ENCODE measurements at regions not wholly inside any gene's neighbourhood (a gene's known extent, or its start where the extent isn't known, plus 50 kb on each side); places are given as distances from the start of the nearest gene placed in this dataset.

DNA sequence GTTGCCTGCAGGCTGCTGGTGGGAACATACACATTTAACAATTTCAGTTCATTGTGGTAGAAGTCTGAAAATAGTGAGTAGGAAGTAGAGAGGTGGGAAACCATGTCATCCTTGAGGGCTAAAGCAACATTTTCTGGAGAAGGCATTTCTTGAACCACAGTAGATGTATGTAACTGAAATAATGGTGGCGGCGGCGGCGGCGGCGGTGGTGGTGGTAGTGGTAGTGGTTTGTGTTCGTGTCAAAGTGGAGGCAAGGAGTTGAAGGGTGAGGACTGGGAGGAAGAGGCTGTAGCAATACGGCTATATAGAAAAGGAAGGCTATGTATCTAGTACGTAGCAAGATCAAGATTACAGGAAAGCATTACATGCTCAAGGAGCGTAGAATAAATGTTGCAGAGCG lies 1381.6 kb upstream of the TENM3 start:
- DNase-seq (ENCODE audit: low read depth in 2 of 2): no peak

DNA sequence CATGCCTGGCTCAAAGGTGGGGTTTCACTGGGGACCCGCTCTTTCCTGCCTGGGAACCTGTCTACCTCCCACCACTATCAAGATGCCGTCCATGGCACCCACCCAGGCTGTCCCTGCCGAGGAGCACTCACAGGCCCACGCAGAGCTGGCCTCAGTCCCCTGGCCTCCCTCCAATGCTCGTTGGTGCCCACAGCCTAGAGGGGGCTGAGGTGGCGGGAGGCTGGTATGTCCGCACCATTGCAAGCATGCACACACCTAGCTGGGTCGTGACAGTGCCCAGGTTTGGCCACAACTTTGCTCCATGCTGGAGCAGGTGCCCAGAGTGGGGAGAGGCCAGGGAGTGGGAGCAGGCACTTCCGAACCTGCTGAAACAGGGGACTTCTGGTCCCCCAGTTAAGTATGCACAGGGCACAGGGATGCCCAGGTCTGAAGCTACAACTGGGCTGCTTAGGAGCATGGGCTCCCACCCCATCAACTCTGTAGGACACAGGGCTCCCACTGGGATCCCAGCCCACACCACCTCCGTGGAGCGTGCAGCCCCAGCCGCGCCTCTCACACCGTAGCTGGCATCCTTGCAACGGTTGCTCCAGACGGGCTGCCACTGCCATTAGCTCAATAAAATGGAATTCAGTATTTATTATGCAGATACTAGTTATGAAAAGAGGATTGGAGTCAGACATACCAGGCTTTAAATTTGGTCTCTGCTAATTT lies 1376.1 kb upstream of the TENM3 start:
- no peak for DNase-seq (ENCODE audit: low read depth in 2 of 2)

DNA sequence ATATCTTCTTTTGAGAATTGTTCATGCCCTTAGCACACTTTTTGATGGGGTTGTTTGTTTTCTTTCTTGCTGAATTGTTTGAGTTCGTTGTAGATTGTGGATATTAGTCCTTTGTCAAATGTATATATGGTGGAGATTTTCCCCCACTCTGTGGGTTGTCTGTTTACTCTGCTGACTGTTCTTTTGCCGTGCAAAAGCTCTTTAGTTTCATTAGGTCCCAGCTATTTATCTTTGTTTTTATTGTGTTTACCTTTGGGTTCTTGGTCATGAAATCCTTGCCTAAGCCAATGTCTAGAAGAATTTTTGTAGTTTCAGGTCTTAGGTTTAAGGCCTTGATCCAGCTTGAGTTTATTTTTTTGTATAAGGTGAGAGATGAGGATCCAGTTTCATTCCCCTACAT lies 1372.6 kb upstream of the TENM3 start:
- DNase-seq (ENCODE audit: low read depth in 2 of 2): no peak

DNA sequence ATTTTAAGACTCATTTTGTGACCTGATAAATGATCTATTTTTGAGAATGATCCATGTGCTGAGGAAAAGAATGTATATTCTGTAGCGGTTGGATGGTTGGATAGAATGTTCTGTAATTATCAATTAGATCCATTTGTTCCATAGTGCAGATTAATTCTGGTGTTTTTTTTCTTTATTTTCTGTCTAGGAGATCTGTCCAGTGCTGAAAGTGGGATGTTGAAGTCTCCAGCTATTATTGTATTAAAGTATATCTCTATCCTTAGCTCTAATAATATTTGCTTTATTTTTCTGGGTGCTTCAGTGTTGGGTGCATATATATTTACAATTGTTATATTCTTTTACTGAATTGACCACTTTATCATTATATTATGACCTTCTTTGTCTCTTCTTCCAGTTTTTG lies 1344.9 kb upstream of the TENM3 start:
- no peak for DNase-seq (ENCODE audit: low read depth in 2 of 2)

DNA sequence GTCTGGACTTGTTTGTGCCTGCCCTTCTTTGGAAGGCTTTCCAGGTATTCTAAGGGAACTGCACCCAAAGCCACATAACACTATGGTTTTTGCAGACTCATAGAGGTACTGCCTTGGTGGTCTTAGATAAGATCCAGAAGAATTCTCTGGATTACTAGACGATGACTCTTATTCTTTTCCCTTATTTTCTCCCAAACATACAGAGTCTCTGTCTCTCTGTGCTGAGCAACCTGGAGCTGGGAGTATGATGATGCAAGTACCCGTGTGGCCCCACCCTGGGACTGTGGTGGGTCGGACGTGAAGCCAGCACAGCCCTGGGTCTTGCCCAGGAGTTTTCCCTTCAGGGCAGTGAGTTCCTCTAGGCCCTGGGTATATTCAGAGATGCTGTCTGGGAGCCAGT lies 1342.4 kb upstream of the TENM3 start:
- DNase-seq (ENCODE audit: low read depth in 2 of 2): no peak

DNA sequence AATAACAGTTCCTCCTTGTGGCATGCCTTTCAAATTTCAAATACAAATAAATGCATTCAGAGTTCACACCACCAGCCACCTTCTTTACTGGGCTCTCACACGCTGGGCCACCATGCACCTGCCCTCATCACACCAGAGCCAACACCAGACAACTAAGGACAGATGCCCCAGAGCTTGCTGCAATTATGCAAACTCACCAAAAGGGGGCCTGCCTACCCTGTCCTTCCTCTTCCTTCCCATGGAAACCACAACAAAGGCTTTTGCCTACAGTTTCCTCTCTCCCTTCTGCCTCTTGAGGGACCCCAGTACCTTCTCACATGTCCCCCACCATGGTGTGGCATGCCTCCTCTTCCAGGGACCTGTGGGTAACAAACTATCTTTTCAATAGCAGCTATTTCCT lies 1333.9 kb upstream of the TENM3 start:
- DNase-seq (ENCODE audit: low read depth in 2 of 2): no peak

DNA sequence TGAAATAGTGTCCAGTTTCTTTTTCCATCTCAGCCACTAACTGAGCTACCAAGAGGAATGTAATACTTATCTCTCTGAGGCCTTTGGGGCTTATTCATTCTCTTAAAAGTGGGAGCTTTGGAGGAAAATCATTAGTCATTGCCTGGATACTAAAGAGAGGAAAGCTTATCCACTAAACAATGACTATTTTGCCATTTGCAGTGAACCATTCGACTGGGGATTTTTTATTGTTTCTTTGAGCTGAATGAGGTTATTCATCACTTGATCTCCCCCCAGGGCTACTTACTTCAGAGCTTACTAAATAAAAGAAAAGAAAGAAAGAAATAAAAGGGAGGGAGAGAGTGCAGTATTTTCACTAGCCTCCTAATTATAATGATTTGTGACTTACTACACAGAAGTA lies 1329.5 kb upstream of the TENM3 start:
- no peak for DNase-seq (ENCODE audit: low read depth in 2 of 2)

DNA sequence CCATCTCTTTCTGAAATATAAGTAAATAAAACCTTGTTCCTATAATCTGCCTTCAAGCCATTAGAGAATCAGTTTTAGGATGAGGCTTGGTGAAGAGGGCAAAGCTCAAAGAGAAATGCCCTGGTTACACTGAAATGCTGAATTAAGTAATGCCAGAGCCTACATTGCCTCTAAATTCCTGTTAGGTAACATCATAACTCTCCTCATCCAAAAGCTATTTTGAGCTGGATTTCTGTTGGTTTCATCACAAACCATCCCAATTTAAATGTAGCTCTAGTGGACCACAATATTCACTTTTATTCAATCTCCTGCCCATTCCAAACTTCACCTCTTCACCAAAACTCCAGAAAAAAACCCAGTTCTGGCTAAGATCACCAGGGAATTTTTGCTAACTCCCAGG lies 1319.7 kb upstream of the TENM3 start:
- DNase-seq (ENCODE audit: low read depth in 2 of 2): no peak

DNA sequence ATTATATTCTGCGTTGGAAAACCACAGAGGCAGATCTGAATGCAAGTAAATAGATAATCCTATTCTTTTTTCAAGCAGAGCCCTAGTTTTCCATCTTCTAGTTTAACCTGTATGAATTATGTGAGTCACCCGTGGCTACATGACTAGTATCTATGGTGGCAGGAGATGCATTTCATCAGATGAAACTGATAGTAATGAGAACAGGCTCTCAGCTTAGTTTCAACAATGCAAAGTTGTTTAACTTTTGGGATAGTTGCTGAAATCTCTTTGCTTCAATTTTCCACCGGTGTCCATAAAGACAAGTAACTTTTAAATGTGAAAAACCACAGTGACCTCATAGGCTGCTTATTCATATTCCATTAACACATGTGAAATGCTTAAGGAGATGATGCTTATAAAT lies 1317.4 kb upstream of the TENM3 start:
- no peak for DNase-seq (ENCODE audit: low read depth in 2 of 2)

DNA sequence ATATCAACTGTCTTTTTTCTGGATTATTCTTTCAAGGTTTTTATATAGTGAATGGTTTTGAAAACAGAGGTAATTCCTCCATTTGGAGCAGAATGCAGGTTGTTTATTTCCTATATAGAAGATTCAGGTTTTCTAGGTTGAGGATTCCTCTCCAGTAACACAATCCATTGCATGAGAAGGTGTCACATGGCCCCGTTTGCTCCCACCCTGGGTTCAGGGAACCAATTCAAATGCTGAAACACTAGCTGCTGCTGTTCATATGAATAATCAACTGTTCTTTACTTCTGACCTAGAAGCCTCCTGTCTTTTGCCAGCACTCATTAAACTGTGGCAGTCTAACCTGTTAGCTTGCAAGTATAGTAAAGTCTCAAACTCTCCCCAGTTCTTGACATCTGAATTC lies 1316.9 kb upstream of the TENM3 start:
- no peak for DNase-seq (ENCODE audit: low read depth in 2 of 2)

DNA sequence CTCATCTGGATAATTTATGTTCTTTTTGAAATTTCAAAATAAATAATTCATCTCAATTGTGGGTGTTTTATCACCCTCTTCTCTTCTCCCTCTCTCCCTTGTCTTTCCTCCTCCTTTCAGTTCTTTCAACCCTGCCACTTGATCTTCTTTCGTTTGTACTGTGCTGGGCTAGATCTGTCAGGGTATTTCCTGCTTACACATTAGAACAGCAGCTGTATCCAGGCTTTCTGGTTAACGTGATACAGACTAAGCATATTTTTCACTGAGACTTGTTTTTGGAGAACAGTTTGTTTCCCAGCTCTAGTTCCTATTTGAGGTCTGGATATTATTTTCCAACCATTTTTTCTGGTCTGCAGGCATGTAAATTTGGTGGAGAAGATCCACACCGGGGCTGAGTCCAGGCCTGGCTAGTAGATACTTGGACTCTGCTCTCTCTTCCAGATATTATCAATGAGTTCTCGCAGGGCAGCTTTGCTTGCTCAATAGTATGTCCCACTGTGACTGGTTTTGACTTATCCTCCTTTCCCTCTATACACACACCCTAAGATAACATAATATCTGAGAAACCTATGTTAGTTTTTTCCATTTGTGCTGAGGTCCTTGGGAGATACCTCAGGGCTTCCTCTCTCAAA lies 1310.7 kb upstream of the TENM3 start:
- DNase-seq (ENCODE audit: low read depth in 2 of 2): no peak

DNA sequence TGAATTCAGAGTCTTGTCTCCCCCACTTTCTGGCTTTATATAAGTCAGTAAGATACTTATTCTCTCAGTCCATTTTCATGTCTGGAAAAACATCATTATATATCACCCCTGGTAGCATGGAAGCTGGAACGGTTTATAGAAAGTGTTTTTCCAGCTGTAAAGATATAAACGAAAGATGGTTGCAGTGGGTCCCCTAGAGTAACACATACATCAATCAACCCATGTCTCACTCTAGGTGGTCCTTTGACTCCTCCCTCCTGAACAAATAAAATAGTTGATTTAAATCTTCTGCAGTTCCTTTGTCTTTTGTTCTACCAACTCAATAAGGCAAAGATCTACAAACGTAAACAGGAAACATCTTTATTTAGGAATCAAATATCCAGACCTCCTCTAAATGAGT lies 1306.1 kb upstream of the TENM3 start:
- DNase-seq (ENCODE audit: low read depth in 2 of 2): no peak

DNA sequence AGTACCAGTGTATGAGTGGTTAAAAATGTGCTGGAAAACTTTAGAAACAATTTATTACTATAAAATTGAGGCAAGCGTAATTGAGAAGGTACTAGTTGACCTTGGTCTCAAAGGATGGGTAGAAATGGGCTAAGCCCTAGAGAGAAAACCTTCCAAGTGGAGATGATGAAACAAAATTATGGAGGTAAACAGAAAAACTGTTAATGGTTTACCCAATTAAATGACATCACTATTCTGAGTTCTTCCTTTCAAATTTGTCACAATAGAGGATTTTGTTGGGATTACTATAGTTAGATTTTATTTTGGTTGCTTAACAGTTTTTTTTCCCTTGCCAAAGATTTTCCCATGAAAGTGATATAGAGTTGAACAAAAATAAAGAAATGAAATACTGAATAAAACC lies 1302.5 kb upstream of the TENM3 start:
- no peak for DNase-seq (ENCODE audit: low read depth in 2 of 2)

DNA sequence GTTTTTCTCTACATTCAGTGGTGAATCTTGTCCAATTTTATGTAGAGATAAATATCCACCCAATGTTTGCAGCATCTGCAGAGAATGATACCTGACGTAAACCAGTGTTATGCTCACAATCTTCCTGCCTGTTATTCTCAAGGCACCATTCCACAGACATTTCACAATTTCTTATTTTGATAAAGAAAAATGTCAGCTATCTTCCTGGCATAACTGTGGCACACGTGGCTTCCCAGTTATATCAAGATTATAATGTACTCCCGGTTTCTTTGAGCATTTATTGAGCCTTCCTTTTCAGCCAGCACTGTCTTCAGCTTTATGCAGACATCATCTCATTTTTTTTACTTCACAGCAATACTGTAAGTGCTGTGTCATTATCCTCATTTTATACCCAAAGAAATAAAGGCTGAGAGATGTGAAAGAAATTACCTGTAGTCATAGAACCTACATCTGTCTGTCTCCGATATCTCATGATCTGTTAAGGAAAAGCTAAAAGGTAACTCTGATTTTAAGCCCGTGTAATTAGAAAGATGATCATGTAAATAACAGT lies 1300.8 kb upstream of the TENM3 start:
- DNase-seq (ENCODE audit: low read depth in 2 of 2): no peak

DNA sequence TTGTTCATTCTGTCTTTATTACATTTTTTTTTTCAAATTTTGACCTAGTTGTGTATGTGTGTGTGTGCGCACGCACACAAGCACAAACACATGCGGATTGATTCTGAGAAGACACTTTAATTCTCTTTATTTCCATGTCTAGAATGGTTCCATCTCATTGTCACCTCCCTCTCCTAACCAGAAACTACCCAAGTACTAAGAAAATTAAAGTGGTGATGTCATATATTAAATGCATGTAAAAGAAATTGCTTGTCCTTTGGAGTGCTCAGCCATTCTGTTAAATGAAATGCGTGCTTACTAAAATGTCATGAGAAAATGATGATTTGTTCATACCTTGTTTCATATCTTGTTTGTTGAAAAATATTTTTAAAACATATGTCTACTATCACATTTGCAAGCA lies 1297.0 kb upstream of the TENM3 start:
- no peak for DNase-seq (ENCODE audit: low read depth in 2 of 2)

DNA sequence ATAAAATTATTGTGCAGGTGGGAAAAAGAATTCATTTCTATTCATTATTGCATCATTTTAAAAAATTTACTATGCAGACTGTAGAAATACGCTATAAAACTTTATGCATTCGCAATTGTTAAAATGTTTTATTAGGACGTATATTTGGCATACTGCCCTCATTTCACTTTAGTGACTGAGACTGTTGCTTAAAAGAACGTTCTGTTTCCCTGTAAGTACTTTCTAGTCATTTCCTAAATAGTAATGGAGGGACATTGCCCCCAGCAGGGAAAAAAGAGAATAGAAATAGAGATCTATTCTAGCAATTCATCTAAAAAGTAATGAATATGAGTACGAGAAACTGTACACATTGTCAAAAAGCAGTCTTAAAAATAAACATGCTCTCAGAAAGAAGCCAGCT lies 1295.8 kb upstream of the TENM3 start:
- DNase-seq (ENCODE audit: low read depth in 2 of 2): no peak

DNA sequence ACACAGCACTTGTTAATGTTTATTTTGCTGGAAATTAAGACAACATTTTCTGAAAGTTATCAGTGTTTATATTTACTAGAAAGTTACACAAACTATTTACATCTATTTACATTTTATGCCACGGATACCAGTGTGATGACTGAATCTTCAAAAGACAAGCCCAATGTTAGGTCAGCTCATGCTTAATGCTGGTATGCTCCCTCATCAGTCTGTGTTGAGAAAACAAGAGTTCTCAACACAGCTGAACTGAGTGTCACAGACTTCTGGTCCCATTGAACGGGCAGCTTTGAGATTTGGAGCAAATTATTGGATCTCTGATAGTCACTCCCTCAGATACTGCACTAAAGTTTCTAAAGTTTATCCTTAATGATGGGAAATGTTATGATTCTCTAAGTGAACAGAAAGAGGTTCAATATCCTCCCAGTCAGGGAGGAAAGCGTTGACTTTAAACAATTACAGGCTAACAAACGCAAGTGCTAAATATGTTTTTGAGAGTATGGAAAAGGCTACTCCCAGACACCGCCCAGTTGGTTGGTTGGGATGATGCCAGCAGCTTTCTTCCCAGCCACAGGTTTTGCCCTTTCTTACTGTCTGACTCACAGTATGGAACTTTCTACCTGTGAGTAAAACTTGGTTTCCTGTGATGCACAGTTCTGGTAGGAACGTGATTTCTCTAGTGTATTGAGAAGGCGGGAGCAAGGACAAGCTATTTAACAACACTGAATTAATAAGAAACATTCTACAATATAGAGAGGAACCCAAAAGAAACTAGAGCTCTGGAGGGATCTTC lies 1293.6 kb upstream of the TENM3 start:
- DNase-seq (ENCODE audit: low read depth in 2 of 2): no peak

DNA sequence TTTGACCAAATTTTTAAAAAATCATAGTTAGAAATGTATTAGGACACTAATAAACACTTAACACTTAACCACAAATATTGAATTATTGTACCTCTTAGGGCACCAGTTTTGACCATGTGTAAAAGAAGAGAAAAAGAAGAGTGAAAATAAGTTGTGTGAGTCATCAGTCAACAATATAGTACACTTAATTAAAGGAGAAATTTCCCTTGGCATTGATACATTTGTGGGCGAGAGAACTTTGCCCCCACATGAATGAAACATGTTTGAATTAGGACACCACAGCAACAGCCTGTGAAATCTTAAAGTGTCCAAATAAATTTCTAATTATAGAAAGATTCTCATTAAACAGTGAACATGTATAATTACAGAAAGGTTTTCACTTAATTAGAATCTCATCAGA lies 1292.8 kb upstream of the TENM3 start:
- no peak for DNase-seq (ENCODE audit: low read depth in 2 of 2)

DNA sequence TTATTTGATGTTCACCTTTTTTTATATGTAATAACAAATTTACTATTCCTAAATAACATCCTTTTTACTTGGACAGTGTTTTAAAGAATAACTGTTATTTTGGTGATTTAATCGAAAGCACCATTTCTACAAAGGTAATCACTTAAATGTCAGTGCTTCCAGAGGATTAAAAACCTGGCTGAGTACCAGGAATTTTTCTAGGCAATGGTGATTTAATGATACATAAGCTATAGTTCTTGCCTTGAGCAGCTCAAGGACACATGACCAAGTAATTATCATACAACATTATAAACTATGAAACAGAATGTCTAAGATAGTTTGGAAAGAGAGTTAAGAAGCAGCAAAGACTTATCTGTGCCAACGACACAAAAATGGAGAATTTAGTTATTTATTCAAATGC lies 1291.9 kb upstream of the TENM3 start:
- no peak for DNase-seq (ENCODE audit: low read depth in 2 of 2)

DNA sequence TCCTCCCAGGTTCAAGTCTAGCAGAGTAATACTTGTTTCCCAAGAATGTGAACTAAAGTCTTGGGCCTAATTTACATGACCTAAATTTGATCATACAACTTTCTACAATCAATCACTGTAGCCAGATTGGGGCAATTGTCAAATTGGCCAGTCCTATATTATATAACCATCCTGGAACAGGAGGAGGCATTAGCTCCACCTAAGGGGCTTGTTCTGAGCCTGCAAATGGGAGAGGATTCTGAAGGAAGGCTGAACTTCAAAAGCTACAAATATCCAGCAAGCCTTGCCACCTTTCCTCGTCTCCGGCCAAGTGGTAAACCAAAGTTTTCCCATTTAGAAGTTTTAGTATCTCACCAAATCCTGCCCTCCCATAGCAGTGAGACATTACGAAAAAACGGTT lies 1289.6 kb upstream of the TENM3 start:
- no peak for DNase-seq (ENCODE audit: low read depth in 2 of 2)

DNA sequence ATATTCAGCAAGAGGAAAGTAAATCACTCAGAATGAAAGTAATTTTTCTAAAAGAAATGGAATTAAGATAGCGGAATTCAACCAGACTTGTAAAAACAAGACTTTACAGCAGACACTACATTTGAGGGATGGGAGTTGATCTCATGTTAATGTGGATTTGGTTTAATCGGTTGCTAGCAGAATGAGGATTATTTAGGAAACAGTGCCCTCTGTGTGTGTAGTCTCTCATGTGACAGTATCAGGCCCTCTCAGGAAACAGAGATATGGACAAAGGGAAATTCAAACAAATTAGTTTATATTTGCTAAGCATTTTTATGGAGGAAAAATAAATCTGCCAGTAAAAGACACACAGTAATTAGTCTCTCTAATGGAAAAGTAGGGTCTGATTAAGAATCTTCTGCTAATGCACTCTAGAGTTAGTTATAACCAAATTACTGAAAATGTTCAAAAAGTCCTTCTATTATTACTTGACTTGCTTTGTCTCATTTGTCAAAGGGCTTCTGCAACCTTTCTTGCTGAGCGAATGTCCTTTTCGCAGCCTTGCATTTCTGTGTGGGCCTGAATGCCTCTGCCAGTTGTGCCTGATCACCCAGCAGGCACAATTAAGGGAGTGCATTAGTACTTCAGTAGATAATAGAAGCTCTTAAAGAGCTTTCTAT lies 1282.3 kb upstream of the TENM3 start:
- DNase-seq (ENCODE audit: low read depth in 2 of 2): no peak

DNA sequence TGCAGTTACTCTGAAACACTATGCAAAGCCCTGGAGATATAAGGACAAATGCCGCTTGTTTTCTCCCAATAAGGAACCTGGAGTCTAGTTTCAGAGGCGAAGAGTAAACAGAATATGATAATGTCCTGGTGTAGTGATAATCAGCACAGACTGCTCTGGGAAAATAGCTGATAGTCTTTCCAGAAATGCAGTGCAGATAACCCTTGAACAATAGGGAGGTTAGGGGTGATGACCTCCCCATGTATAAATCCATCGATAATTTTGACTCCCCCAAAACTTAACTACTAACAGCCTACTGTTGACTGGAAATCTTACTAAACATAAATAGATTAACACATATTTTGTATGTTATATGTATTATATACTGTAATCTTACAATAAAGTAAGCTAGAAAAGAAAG lies 1280.9 kb upstream of the TENM3 start:
- no peak for DNase-seq (ENCODE audit: low read depth in 2 of 2)

Measured in stimulated activated CD8-positive, alpha-beta memory T cell treated with anti-CD3 and anti-CD28 coated beads, Interleukin-7, amount 100 ng/mL, for 1 hour (primary cell).